ENCODE measurements at regions not wholly inside any gene's neighbourhood (a gene's known extent, or its start where the extent isn't known, plus 50 kb on each side); places are given as distances from the start of the nearest gene placed in this dataset.

- in situ Hi-C loops (cut with HindIII; ENCODE audit: low pct_unique_long_range_greater_than_20kb, low sequenced_read_pairs): no loop called here
- no peak for DNase-seq (ENCODE audit: low read depth in 1 of 2, low spot score in 1 of 2)
- no peak for TF ChIP-seq JUND (IDR thresholded peaks at IDR 0.05; ENCODE audit: low read depth)
These were observed 152.6 kb upstream of the SLC1A4 start for GRCh38 chr2:64836566-64836965.

- TF ChIP-seq JUND (IDR thresholded peaks at IDR 0.05; ENCODE audit: low read depth): no peak
- no peak for DNase-seq (ENCODE audit: low read depth in 1 of 2, low spot score in 1 of 2)
- in situ Hi-C loops (cut with HindIII; ENCODE audit: low pct_unique_long_range_greater_than_20kb, low sequenced_read_pairs): no loop called here
These were observed 152.0 kb upstream of the SLC1A4 start for GRCh38 chr2:64837116-64837731.

- in situ Hi-C loops (cut with HindIII; ENCODE audit: low pct_unique_long_range_greater_than_20kb, low sequenced_read_pairs): no loop called here
- no peak for DNase-seq (ENCODE audit: low read depth in 1 of 2, low spot score in 1 of 2)
- no peak for TF ChIP-seq JUND (IDR thresholded peaks at IDR 0.05; ENCODE audit: low read depth)
These were observed 151.1 kb upstream of the SLC1A4 start for GRCh38 chr2:64837925-64838641.

GRCh38 chr2:64838817-64839216, 150.4 kb upstream of the SLC1A4 start:
- TF ChIP-seq JUND (IDR thresholded peaks at IDR 0.05; ENCODE audit: low read depth): no peak
- in situ Hi-C loops (cut with HindIII; ENCODE audit: low pct_unique_long_range_greater_than_20kb, low sequenced_read_pairs): no loop called here
- DNase-seq (ENCODE audit: low read depth in 1 of 2, low spot score in 1 of 2): no peak

- DNase-seq (ENCODE audit: low read depth in 1 of 2, low spot score in 1 of 2): no peak
- in situ Hi-C loops (cut with HindIII; ENCODE audit: low pct_unique_long_range_greater_than_20kb, low sequenced_read_pairs): no loop called here
- no peak for TF ChIP-seq JUND (IDR thresholded peaks at IDR 0.05; ENCODE audit: low read depth)
These were observed 149.4 kb upstream of the SLC1A4 start for GRCh38 chr2:64839844-64840243.

- no peak for TF ChIP-seq JUND (IDR thresholded peaks at IDR 0.05; ENCODE audit: low read depth)
- no peak for DNase-seq (ENCODE audit: low read depth in 1 of 2, low spot score in 1 of 2)
- in situ Hi-C loops (cut with HindIII; ENCODE audit: low pct_unique_long_range_greater_than_20kb, low sequenced_read_pairs): no loop called here
These were observed 148.7 kb upstream of the SLC1A4 start for GRCh38 chr2:64840426-64840881.

GRCh38 chr2:64841461-64841860, 147.7 kb upstream of the SLC1A4 start:
- no peak for DNase-seq (ENCODE audit: low read depth in 1 of 2, low spot score in 1 of 2)
- in situ Hi-C loops (cut with HindIII; ENCODE audit: low pct_unique_long_range_greater_than_20kb, low sequenced_read_pairs): no loop called here
- no peak for TF ChIP-seq JUND (IDR thresholded peaks at IDR 0.05; ENCODE audit: low read depth)

GRCh38 chr2:64842030-64842429, 147.2 kb upstream of the SLC1A4 start:
- in situ Hi-C loops (cut with HindIII; ENCODE audit: low pct_unique_long_range_greater_than_20kb, low sequenced_read_pairs): no loop called here
- TF ChIP-seq JUND (IDR thresholded peaks at IDR 0.05; ENCODE audit: low read depth): no peak
- no peak for DNase-seq (ENCODE audit: low read depth in 1 of 2, low spot score in 1 of 2)

- TF ChIP-seq JUND (IDR thresholded peaks at IDR 0.05; ENCODE audit: low read depth): no peak
- DNase-seq (ENCODE audit: low read depth in 1 of 2, low spot score in 1 of 2): no peak
- in situ Hi-C loops (cut with HindIII; ENCODE audit: low pct_unique_long_range_greater_than_20kb, low sequenced_read_pairs): no loop called here
These were observed 145.1 kb upstream of the SLC1A4 start for GRCh38 chr2:64844087-64844486.

GRCh38 chr2:64845273-64845905, 143.8 kb upstream of the SLC1A4 start:
- no peak for DNase-seq (ENCODE audit: low read depth in 1 of 2, low spot score in 1 of 2)
- in situ Hi-C loops (cut with HindIII; ENCODE audit: low pct_unique_long_range_greater_than_20kb, low sequenced_read_pairs): no loop called here
- TF ChIP-seq JUND (IDR thresholded peaks at IDR 0.05; ENCODE audit: low read depth): no peak

- no peak for TF ChIP-seq JUND (IDR thresholded peaks at IDR 0.05; ENCODE audit: low read depth)
- no peak for DNase-seq (ENCODE audit: low read depth in 1 of 2, low spot score in 1 of 2)
- in situ Hi-C loops (cut with HindIII; ENCODE audit: low pct_unique_long_range_greater_than_20kb, low sequenced_read_pairs): no loop called here
These were observed 143.0 kb upstream of the SLC1A4 start for GRCh38 chr2:64846177-64846576.

- no peak for TF ChIP-seq JUND (IDR thresholded peaks at IDR 0.05; ENCODE audit: low read depth)
- DNase-seq (ENCODE audit: low read depth in 1 of 2, low spot score in 1 of 2): no peak
- in situ Hi-C loops (cut with HindIII; ENCODE audit: low pct_unique_long_range_greater_than_20kb, low sequenced_read_pairs): no loop called here
These were observed 141.3 kb upstream of the SLC1A4 start for GRCh38 chr2:64847930-64848329.

- peak in 1 of 2 experiments; percentile 35 for DNase-seq (ENCODE audit: low read depth in 1 of 2, low spot score in 1 of 2)
- no peak for TF ChIP-seq JUND (IDR thresholded peaks at IDR 0.05; ENCODE audit: low read depth)
- in situ Hi-C loops (cut with HindIII; ENCODE audit: low pct_unique_long_range_greater_than_20kb, low sequenced_read_pairs): no loop called here
These were observed 140.8 kb upstream of the SLC1A4 start for GRCh38 chr2:64848363-64848762.
